GM23338 (cell line): ENCODE measurements at regions not wholly inside any gene's neighbourhood (a gene's known extent, or its start where the extent isn't known, plus 50 kb on each side); places are given as distances from the start of the nearest gene placed in this dataset.

Experiments used
- EZH2 ChIP-seq: fragments of 200-600 bp; sonication (generic); IDR thresholded peaks from one replicate; pipeline ENCODE4 v1.8.0; 2017; ENCODE audit warnings: antibody characterized with exemption, mild to moderate bottlenecking, low read depth; ENCODE audit not compliant: unreplicated experiment
- JUNB ChIP-seq: IDR thresholded peaks from one replicate; pipeline ENCODE4 v1.6.1; 2016; ENCODE audit warnings: antibody characterized with exemption; ENCODE audit not compliant: unreplicated experiment
- STAT1 ChIP-seq: IDR thresholded peaks from one replicate; pipeline ENCODE4 v1.6.1; 2016; ENCODE audit warnings: antibody characterized with exemption; ENCODE audit not compliant: unreplicated experiment
- ZNF114 ChIP-seq: fragments of 250-450 bp; sonication (Bioruptor Pico); IDR thresholded peaks from 2 replicates; pipeline ENCODE4 v1.5.0; 2020; ENCODE audit warnings: mild to moderate bottlenecking, moderate library complexity
- TF ChIP-seq, protein P1 (sequence below): fragments of 250-450 bp; sonication (Bioruptor Pico); IDR thresholded peaks from 2 replicates; pipeline ENCODE4 v1.5.0; 2020; ENCODE audit warnings: mild to moderate bottlenecking, moderate library complexity
- TF ChIP-seq, protein P2 (sequence below): IDR thresholded peaks from one replicate; pipeline ENCODE4 v1.6.1; 2018; ENCODE audit warnings: antibody characterized with exemption; ENCODE audit not compliant: unreplicated experiment
- TF ChIP-seq, protein P3 (sequence below), 2 experiments: fragments of 200-600 bp in 1 of 2; sonication (generic) in 1 of 2; conservative IDR thresholded peaks; 2 replicates each; pipeline versions ENCODE4 v1.5.1 to v1.6.1; 2016 to 2017; ENCODE audit warnings: antibody characterized with exemption in 2 of 2, low read depth in 2 of 2, mild to moderate bottlenecking in 2 of 2, moderate library complexity in 1 of 2

DNA sequence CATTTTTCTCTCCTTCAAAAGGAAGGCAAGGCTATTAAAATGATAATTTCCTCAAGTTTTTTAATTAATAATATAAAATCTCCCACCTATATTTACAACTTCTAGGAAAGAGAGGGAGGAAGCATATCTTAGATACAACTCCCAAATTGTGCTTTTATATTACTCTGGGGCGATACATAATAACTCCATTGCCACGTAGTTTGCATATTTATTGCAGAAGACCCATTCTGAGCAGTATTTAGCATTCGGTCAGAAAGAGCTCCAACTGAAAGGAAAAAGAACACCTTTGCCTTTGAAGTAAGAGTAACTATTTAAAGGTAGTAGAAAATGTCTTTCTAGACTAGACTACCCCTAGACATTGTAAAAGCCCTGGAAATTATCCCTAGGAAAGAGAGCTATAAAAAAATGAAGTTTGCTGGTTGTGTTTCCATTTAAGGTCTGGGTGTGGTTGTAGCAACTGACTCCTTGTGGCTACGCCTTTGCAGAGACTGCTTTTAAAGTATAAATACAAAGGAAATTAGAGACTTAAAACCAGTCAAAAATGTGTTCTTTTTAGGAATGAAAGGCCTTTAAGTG, 566.1 kb downstream of the ZNF608 start (continued):
- TF ChIP-seq, protein P1, sequence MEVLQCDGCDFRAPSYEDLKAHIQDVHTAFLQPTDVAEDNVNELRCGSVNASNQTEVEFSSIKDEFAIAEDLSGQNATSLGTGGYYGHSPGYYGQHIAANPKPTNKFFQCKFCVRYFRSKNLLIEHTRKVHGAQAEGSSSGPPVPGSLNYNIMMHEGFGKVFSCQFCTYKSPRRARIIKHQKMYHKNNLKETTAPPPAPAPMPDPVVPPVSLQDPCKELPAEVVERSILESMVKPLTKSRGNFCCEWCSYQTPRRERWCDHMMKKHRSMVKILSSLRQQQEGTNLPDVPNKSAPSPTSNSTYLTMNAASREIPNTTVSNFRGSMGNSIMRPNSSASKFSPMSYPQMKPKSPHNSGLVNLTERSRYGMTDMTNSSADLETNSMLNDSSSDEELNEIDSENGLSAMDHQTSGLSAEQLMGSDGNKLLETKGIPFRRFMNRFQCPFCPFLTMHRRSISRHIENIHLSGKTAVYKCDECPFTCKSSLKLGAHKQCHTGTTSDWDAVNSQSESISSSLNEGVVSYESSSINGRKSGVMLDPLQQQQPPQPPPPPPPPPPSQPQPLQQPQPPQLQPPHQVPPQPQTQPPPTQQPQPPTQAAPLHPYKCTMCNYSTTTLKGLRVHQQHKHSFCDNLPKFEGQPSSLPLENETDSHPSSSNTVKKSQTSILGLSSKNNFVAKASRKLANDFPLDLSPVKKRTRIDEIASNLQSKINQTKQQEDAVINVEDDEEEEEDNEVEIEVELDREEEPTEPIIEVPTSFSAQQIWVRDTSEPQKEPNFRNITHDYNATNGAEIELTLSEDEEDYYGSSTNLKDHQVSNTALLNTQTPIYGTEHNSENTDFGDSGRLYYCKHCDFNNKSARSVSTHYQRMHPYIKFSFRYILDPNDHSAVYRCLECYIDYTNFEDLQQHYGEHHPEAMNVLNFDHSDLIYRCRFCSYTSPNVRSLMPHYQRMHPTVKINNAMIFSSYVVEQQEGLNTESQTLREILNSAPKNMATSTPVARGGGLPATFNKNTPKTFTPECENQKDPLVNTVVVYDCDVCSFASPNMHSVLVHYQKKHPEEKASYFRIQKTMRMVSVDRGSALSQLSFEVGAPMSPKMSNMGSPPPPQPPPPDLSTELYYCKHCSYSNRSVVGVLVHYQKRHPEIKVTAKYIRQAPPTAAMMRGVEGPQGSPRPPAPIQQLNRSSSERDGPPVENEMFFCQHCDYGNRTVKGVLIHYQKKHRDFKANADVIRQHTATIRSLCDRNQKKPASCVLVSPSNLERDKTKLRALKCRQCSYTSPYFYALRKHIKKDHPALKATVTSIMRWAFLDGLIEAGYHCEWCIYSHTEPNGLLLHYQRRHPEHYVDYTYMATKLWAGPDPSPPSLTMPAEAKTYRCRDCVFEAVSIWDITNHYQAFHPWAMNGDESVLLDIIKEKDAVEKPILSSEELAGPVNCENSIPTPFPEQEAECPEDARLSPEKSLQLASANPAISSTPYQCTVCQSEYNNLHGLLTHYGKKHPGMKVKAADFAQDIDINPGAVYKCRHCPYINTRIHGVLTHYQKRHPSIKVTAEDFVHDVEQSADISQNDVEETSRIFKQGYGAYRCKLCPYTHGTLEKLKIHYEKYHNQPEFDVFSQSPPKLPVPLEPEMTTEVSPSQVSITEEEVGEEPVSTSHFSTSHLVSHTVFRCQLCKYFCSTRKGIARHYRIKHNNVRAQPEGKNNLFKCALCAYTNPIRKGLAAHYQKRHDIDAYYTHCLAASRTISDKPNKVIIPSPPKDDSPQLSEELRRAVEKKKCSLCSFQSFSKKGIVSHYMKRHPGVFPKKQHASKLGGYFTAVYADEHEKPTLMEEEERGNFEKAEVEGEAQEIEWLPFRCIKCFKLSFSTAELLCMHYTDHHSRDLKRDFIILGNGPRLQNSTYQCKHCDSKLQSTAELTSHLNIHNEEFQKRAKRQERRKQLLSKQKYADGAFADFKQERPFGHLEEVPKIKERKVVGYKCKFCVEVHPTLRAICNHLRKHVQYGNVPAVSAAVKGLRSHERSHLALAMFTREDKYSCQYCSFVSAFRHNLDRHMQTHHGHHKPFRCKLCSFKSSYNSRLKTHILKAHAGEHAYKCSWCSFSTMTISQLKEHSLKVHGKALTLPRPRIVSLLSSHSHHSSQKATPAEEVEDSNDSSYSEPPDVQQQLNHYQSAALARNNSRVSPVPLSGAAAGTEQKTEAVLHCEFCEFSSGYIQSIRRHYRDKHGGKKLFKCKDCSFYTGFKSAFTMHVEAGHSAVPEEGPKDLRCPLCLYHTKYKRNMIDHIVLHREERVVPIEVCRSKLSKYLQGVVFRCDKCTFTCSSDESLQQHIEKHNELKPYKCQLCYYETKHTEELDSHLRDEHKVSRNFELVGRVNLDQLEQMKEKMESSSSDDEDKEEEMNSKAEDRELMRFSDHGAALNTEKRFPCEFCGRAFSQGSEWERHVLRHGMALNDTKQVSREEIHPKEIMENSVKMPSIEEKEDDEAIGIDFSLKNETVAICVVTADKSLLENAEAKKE (CRISPR knock-in tag), result no peak
- TF ChIP-seq EZH2, result no peak
- TF ChIP-seq, protein P2, sequence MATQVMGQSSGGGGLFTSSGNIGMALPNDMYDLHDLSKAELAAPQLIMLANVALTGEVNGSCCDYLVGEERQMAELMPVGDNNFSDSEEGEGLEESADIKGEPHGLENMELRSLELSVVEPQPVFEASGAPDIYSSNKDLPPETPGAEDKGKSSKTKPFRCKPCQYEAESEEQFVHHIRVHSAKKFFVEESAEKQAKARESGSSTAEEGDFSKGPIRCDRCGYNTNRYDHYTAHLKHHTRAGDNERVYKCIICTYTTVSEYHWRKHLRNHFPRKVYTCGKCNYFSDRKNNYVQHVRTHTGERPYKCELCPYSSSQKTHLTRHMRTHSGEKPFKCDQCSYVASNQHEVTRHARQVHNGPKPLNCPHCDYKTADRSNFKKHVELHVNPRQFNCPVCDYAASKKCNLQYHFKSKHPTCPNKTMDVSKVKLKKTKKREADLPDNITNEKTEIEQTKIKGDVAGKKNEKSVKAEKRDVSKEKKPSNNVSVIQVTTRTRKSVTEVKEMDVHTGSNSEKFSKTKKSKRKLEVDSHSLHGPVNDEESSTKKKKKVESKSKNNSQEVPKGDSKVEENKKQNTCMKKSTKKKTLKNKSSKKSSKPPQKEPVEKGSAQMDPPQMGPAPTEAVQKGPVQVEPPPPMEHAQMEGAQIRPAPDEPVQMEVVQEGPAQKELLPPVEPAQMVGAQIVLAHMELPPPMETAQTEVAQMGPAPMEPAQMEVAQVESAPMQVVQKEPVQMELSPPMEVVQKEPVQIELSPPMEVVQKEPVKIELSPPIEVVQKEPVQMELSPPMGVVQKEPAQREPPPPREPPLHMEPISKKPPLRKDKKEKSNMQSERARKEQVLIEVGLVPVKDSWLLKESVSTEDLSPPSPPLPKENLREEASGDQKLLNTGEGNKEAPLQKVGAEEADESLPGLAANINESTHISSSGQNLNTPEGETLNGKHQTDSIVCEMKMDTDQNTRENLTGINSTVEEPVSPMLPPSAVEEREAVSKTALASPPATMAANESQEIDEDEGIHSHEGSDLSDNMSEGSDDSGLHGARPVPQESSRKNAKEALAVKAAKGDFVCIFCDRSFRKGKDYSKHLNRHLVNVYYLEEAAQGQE, result no peak
- TF ChIP-seq JUNB, result no peak
- TF ChIP-seq, protein P3, sequence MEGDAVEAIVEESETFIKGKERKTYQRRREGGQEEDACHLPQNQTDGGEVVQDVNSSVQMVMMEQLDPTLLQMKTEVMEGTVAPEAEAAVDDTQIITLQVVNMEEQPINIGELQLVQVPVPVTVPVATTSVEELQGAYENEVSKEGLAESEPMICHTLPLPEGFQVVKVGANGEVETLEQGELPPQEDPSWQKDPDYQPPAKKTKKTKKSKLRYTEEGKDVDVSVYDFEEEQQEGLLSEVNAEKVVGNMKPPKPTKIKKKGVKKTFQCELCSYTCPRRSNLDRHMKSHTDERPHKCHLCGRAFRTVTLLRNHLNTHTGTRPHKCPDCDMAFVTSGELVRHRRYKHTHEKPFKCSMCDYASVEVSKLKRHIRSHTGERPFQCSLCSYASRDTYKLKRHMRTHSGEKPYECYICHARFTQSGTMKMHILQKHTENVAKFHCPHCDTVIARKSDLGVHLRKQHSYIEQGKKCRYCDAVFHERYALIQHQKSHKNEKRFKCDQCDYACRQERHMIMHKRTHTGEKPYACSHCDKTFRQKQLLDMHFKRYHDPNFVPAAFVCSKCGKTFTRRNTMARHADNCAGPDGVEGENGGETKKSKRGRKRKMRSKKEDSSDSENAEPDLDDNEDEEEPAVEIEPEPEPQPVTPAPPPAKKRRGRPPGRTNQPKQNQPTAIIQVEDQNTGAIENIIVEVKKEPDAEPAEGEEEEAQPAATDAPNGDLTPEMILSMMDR (conservative IDR thresholded peaks at IDR 0.05; ENCODE audit: low read depth in 2 of 2), result no peak
- no peak for TF ChIP-seq ZNF114 (CRISPR knock-in tag)
- TF ChIP-seq STAT1, result no peak
